NCI-H2081 (cell line): ENCODE measurements at regions not wholly inside any gene's neighbourhood (a gene's known extent, or its start where the extent isn't known, plus 50 kb on each side); places are given as distances from the start of the nearest gene placed in this dataset.
"Not testable (repeated sequence)": the region's sequence is repeated elsewhere in the genome, so short reads cannot be mapped to it uniquely, and the experiment has no call there.

Experiments used
- DNase-seq, 2 experiments: peaks; one replicate each; lab custom pipeline; 2025; lab: John Stamatoyannopoulos, UW

DNA sequence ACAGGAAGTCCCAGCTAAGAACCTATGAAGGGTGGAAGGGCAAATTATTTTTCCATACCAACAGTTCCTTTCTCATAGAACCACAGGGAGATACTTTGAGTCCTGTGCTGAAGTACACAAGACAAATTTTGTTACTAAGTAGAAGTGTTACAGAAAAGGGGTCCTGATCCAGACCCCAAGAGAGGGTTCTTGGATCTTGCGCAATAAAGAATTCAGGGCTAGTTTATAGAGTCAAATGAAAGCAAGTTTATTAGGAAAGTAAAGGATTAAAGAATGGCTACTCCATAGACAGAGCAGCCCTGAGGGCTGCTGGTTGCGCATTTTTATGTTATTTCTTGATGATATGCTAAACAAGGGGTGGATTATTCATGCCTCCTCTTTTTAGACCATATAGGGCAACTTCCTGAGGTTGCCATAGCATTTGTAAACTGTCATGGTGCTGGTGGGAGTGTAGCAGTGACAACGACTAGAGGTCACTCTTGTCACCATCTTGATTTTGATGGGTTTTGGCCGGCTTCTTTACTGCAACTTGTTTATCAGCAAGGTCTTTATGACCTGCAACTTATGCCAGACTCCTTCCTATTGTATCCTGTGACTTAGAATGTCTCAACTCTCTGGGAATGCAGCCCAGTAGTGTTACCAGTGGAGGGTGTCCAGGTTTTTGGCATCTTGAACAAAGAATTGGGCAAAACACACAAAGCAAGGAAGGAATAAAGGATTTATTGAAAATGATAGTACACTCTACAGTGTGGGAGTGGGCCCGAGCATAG lies 409.4 kb downstream of the SH2D4B start:
- no peak for DNase-seq

DNA sequence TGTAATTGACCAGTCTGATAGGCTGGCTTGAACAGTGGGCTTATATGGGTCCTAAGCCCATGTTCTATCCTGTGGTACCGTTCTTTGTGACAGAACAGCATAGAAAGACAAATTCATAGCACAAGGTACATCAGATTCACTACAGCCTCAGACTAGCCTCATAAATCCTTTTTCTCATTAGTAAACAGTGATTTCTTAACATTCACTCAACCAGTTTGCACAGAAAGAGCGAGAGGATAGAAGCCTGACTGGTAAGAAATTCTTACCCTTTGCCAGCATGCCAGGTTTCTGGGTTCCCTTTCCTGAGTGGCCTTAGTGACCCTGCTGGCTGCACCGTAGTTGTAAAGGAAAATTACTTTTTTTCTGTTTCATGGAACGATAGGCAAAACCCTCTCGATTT lies 412.1 kb downstream of the SH2D4B start:
- no peak for DNase-seq

DNA sequence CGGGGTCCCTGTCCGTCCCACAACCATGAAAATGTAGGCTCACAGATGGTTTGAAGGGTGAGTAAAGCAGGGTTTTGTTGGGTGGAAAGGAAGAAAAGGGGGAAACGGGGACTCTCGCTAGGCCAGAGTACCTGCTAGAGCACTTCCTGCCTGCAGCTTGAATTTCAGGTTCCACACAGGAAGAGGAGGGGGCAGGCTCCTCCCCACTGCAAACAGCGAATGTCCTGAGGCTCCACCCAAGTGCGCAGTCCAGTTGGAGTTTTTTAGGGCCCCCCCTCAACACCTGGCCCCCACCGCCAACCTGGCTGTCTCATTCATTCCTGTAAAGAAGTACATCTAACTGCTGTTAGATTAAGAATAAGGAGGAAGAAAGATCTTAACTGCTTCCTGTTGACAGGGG lies 414.7 kb downstream of the SH2D4B start:
- DNase-seq, result no peak

DNA sequence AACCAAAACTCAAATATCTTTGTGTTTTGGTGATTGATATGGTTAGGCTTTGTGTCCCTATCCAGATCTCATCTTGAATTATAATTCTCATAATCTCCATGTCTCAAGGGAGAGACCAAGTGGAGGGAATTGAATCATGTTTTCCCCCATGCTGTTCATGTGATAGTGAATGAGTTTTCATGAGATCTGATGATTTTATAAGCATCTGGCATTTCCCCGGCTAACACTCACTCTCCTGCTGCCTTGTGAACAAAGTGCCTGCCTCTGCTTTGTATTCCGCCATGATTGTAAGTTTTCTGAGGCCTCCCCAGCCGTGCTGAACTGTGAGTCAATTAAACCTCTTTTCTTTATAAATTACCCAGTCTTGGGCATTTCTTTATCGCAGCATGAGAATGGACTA lies 419.5 kb downstream of the SH2D4B start:
- no peak for DNase-seq

DNA sequence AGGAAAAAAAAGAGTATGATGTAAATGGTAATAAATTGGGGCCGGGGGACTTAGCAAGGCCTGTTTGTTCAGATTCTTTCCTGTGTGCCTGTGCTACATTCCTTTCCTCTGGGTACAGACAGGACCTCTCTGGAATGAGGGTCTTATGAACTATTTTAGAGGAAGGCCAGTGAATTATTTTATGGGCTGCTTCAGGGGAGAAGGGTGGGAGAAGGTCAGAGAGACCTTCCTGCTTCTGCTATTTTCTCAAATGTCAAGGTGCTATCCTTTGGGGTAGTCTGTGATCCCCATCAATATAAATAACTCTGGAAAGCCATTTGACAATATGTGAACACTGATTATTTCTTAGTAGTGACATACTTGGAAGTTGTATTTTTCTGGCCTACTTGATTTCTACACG lies 426.5 kb downstream of the SH2D4B start:
- DNase-seq, result no peak

DNA sequence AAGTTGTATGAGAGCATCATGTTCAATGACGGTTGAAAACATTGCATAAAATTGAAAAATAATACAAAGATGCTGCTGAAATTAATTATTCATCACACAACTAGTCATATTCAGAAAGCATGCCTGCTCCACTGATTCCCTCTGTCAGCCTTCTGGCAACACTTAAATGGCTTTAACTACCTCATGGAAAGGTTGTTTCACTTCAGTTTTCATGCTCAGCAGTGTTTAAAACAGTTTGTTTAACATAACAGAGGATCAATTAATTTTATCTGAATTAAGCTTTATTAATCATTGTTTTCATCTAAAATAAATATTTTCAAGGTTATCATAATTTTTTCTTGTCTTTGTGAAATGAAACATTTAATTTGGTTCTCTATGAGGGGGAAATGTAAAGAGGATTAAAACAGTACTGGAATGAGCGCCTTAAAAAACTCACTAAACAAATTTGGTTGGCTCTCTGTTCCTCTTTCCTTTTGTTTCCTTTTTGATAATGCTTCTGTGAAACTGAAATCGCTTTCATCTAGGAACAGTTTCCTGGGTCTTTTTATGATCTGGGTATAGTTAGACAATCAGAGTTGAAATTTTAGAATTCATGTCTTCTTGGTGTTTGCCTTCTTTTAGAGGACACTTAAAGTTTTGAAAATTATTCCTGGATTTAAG lies 427.4 kb downstream of the SH2D4B start:
- no peak for DNase-seq

DNA sequence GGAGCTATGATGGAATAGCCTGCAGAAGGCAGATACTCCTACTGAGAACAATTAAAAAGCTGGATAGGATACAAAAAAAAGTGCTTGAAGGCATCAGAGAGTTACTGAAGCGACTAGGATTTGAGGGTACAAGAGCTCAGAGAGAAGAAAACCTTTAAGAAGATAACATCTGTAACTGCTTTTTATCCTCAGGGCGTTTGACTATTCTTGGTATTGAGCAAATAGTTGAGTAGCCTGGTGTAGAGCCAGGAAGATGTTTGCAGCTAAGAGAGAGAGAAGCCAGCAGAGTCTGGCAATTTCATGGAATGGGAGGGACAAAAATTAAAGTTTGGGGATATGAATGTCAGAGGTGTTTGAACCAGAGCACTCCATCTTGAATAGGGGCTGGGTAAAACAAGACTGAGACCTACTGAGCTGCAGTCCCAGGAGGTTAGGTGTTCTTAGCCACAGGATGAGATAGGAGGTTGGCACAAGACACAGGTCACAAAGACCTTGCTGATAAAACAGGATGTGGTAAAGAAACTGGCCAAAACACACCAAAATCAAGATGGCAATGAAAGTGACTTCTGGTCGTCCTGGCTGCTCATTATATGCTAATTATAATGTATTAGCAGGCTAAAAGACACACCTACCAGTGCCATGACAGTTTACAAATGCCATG lies 428.8 kb downstream of the SH2D4B start:
- DNase-seq, result no peak

DNA sequence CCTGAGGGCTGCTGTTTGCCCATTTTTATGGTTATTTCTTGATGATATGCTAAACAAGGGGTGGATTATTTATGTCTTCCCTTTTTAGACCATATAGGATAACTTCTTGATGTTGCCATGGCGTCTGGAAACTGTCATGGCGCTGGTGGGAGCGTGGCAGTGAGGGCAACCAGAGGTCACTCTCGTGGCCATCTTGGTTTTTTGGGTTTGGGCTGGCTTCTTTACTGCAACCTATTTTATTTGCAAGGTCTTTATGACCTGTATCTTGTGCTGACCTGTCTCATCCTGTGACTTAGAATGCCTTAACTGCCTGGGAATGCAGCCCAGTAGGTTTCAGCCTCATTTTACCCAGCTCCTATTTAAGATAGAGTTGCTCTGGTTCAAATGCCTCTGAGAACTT lies 429.7 kb downstream of the SH2D4B start:
- not testable (repeated sequence) for DNase-seq

DNA sequence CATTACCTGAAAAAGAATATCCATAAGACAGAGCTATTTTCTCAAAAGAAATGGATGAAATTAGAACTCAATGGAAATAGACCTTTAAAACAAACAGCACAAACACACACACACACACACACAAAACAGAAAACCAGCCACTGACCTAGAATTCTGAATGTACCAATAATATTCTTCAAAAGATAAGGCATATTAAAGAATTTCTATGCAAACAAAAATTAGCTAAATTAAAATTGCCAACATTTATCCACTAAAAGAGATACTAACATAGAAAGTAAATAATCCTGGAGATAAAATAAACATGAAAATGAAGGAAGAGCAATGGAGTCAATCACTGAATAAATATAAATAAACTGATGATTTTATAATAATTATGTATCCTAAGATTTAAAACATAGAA lies 431.2 kb downstream of the SH2D4B start:
- no peak for DNase-seq

DNA sequence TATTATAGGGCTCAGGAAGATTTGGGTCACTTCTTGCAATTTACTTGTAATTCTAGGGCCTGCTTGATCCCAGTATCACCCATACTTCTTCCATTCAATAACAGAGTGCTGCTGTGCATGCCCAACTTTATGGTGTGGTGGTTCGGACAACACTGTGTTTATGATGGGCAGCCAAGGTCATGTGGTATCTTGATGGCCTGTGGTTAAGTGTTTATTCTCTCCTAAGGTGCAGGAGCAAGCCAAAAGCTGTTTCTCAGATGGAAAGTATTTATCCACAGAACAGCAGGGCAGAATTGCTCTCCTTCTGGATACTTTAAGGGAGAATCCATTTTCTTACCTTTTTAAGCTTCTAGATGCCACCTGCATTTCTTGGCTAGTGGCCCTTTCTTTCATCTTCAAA lies 433.8 kb downstream of the SH2D4B start:
- DNase-seq, result no peak

DNA sequence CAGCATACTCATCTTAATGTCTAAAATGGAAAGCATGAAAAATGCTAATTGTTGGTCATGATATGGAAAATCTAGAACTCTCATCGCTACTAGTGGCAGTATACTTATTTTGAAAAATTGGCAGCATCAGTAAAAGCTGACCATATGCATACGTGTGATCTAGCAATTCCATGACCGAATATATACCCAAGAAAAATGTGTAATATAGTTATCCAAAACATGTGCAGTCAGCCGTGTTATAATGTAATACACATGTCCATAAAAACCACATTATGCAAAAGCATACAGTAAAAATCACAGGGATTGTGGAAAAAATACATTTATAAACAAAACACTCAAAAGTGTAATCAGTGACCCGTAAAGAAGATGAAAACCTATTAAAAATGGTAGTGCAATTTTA lies 439.0 kb downstream of the SH2D4B start:
- no peak for DNase-seq

DNA sequence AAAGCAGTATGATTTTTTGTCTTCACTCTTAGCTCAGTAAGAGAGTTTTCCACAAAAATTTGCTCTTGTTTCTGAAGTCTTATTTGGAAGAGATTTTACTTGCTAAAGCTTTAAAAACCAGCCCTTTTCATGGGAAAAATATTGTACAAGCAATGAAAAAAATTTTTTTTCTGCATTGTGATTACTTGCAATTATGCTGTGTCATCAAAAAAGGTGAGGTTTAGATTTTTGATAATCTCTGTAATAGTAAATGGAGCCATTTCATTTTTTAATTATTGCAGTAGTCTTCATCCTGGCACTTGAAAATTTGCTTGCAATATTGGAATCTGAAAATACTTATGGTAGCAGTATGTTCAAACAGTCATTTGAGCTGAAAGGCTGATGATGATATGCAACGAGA lies 447.4 kb downstream of the SH2D4B start:
- no peak for DNase-seq

DNA sequence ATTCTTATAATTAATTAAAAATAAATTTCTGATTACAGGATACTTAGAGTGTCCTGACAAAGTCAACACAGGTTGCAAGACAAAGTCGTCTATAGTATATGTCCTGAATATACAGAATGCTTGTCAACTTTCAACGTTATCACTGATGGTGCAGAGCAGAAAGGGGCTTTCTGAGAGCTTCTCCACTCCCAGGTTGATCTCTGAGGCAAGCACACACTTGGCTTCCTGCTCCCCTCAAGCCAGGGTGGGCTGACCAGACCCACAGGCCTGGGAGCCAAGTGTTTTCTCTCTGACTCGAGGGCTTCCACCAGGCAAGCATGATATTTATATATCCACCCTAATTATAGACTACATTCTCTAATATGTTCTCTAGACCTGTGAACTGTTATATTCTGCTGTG lies 448.9 kb downstream of the SH2D4B start:
- DNase-seq, result no peak

DNA sequence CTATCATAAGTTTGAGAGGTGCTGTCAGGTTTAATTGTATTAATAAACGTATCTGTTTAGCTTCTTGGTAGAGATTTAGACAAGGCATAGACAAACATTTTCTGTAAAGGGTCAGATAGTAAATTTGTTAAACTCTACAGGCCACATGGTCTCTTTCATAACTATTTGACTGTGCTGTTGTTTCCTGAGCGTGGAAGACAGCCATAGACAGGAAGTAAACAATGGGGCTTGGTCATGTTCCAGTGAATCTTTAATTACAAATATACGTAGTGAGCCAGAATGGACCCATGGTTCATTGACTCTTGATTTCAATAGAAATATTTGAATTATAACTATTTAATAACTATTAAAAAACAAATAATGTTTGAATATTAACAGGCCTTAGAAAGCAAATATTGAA lies 451.1 kb downstream of the SH2D4B start:
- no peak for DNase-seq

DNA sequence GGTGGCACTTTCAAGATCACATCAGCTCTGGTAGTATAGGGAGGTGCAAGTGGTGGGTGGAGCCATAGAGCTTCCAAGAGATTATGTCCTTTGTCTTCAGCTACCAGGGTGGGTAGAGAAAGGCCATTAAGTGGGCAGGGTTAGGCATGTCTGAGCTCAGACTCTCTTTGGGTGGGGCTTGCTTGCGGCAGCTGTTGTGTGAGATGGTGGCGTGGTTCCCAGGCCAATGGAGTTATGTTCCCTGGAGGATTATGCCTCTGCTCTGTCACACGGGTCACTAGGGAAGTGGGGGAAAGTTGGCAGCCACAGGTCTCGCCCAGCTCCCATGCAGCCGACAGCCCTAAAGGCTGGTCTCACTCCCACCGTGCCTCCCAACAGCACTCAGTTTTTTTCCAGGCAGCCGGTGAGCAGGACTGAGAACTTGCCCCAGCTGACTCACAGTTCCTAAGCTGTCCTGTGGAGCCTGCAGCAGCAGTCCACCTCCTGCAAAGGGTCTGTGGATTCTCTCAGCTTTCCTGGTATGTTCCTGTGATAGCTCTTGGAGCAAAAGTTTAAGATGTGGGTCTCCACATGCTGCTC lies 459.0 kb downstream of the SH2D4B start:
- no peak for DNase-seq

DNA sequence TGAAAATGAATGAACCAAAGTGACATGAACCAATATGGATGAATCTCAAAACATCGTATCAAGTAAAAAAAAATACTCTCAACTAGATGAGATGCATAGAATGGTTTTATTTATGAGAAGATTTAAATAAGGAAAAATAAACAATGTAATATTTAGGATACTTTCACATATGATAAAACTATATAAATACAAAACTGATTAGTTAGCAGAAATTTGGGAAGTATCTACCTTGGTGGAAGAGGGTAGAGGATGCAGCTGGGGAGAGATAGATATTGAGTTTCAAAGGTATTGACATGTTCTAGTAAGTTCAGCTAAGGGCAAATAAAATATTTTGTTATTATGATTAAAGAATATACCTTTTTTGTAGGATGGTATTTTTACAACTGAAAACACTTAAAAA lies 463.1 kb downstream of the SH2D4B start:
- no peak for DNase-seq

DNA sequence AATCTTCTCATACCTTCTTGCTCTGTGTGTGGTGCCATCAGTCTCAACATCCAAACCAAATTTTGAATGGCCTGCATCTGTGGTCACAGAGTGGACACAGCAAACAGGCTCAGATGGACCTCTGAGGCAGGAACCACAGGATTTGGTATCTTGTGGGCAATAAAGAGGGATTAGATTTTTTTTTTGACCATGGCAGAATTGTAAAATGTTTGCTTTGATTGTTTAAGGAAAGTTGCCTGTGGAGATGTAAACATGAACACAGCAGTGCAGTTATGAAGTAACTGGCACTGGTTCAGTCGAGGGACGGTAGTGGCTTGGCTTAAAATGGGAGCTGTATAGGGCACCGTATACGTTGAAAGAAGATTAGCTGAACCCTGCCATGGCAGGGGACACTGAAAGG lies 464.7 kb downstream of the SH2D4B start:
- DNase-seq, result no peak

DNA sequence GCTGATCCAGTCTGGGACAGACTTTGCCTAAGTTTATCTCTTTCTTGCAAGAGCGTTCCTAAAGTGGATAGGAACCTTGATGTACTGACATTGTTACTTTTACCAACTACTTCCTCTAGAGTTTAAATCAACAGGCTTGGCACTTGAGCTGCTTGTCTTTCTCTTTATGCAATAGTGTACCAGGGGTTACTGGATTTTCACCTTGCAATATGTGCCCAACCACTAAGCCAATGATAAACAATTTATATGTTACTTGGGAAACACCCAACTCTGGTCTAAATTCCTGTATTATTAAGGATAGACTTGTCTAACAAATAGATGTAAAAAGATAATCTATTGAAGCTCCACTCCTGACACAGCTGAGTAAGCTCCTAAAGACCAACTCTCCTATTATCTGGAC lies 470.2 kb downstream of the SH2D4B start:
- DNase-seq, result no peak

DNA sequence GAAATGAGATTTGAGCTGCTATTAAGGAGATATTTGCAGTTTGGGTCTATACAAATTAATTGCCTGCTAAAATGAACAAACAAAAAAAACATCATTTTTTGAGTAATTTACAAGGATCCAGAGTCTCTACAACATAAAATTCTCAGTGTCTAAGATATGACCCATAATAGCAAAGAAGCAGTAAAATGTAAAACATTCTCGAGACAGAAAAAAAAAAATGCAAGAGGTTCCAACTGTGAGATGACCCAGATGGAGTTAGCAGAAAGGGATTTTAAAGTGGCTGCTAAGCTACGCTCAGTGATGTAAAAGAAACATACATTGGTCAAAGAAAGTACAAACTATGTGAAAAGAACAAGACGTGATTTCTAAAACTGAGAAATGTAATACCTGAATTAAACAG lies 471.0 kb downstream of the SH2D4B start:
- DNase-seq, result no peak

DNA sequence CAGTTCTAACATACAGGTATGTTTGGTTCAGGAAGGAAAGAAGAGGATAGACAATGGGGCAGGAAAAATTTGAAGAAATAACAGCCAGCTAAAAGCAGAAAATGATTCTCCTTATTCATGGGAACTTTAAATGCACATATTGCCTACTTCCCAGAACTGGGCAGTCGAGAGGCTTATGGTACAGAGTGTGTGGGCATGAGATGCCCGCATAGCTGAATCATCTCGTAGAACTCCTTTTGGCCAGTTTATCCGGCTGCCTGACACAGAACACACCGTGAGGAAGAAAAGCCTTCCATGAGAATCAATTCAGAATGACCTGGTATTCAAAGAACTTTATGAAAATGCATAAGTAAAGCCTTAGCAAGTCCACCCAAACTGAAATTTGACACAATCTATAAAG lies 471.6 kb downstream of the SH2D4B start:
- DNase-seq, result no peak

DNA sequence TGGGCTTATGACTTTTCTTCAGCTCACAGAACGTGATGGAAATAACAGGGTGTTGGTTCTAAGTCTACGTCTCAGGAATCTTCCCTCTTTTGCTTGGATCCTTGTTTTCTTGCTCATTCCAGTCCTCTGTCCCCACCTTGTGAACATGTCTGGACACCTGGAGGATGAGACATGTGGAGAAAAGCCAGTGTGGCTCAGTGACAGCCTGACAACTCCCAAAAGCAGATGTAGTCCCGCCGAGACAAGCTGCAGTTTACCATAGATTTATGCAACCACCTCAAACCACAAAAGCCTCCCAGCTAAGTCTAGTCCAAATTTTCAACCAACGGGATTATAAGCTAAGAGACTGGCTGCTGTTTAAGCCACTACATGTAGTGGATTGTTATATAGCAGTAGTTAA lies 476.1 kb downstream of the SH2D4B start:
- DNase-seq, result no peak

DNA sequence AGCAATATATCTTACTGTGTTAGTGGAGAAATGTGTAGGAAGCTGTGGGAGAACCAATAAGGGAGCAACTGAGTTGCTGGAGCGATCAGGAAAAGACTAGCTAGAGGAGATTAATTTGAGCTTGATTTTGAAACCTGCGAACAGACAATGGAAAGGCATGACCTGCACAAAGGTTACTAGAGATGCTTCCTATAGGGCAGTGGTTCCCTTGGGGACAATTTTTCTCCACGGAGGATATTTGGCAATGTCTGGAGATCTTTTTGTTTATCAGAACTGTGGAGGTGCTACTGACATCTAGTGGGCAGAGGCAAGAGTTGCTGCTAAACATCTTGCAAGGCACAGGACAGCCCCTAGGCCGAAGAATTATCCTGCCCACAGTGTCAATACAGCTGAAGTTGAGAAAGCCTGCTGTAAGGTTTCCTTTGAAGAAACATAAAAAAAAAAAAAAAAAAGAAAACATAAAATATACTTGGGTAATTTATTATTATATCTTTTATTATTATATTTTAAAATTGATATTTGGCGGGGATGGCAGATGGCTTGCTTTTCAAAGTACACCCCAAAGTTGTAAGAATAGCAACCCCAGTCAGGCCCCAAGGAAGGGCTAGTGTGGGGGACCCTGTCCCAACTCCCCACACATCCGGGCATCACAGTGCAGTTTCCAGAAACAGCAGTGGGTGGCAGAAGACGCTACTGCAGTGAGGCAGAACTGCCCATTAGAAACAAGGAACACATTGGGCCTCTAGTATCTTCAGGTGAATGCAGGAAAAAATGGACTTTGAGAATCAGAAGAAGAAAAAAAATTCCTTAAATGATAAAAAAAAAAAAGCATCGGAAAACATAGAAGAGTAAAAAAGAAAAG lies 481.6 kb downstream of the SH2D4B start:
- DNase-seq, result peak; percentile 7 to 29
